HepG2 (cell line): ENCODE measurements at regions not wholly inside any gene's neighbourhood (a gene's known extent, or its start where the extent isn't known, plus 50 kb on each side); places are given as distances from the start of the nearest gene placed in this dataset.

ENCODE experiments used
- ATAC-seq: fragments of 200-7000 bp; cut with Tn5 transposase; 3 replicates; pipeline ENCODE4 v1.9.1; 2020; ENCODE audit warnings: mild to moderate bottlenecking, moderate library complexity
- BruUV-seq: library from RNA; stranded (reverse); fragments of 400-500 nt; replicated peaks from 2 replicates; lab custom pipeline; 2021; lab: Mats Ljungman, UMichigan
- CTCF ChIA-PET: fragments of 300-600 bp; formaldehyde crosslinking; extraction: SDS; loops from one replicate; lab custom pipeline; 2021; ENCODE audit warnings: low total read pairs, inconsistent platforms, low intra/inter-chr PET ratio; lab: Yijun Ruan, JAX
- POLR2A ChIA-PET: fragments of 350-600 bp; sonication (Branson Sonifier 250); formaldehyde crosslinking; loops from one replicate; lab custom pipeline; 2020; ENCODE audit warnings: antibody characterized with exemption, inconsistent platforms; lab: Yijun Ruan, JAX
- DNase-seq: peaks from one replicate; pipeline ENCODE4 v3.0.0-alpha.2; 2015; ENCODE audit warnings: low spot score
- FAIRE-seq: peaks from 3 replicates; lab custom pipeline; 2011; peaks lifted over from hg19 to GRCh38; lab: Jason Lieb, UNC
- H2AFZ ChIP-seq: one replicate; pipeline ENCODE4 v1.6.1; 2011; ENCODE audit warnings: low read length, inconsistent platforms
- H3K27ac ChIP-seq: fragments of 300-600 bp; 3 replicates; pipeline ENCODE4 v1.8.0; 2011; ENCODE audit warnings: mixed run types, mild to moderate bottlenecking, mixed read lengths, low read length, inconsistent platforms; ENCODE audit not compliant: insufficient read depth; ENCODE audit errors: extremely low read length
- H3K27me3 ChIP-seq, 2 experiments: fragments of 200-600 bp in 1 of 2; 2 replicates in 1 of 2; 3 replicates in 1 of 2; pipeline versions ENCODE4 v1.6.0 to v1.8.0; 2011; ENCODE audit warnings: low read length in 2 of 2, mild to moderate bottlenecking in 2 of 2, moderate library complexity in 2 of 2, inconsistent platforms in 1 of 2; ENCODE audit not compliant: insufficient read depth in 2 of 2, control insufficient read depth in 1 of 2
- H3K36me3 ChIP-seq, 2 experiments: fragments of 200-600 bp in 1 of 2; replicated peaks in 1 of 2; 2 replicates in 1 of 2; 3 replicates in 1 of 2; pipeline versions ENCODE4 v1.5.1 to v1.8.0; 2011; ENCODE audit warnings: low read length in 2 of 2, inconsistent platforms in 1 of 2; ENCODE audit not compliant: insufficient read depth in 2 of 2, control insufficient read depth in 1 of 2
- H3K4me1 ChIP-seq: 2 replicates; pipeline ENCODE4 v1.5.1; 2012; ENCODE audit warnings: low read length, inconsistent platforms; ENCODE audit not compliant: insufficient read depth
- H3K4me2 ChIP-seq: 2 replicates; pipeline ENCODE4 v1.6.0; 2011; ENCODE audit warnings: low read depth, low read length, inconsistent platforms
- H3K4me3 ChIP-seq, 3 experiments: fragments of 200-600 bp in 1 of 3; sonication (generic), shearing (Covaris generic) in 1 of 3; replicated peaks in 1 of 3; 2 replicates each; pipeline ENCODE4 v1.5.1; 2011 to 2016; ENCODE audit warnings: low read length in 3 of 3, inconsistent platforms in 2 of 3, low read depth in 2 of 3, mild to moderate bottlenecking in 2 of 3, control low read depth in 1 of 3, mixed read lengths in 1 of 3; ENCODE audit not compliant: insufficient read depth in 1 of 3
- H3K79me2 ChIP-seq: one replicate; pipeline ENCODE4 v1.6.1; 2011; ENCODE audit warnings: low read length, inconsistent platforms; ENCODE audit not compliant: insufficient read depth
- H3K9ac ChIP-seq: 2 replicates; pipeline ENCODE4 v1.6.0; 2011; ENCODE audit warnings: mild to moderate bottlenecking, low read depth, low read length, inconsistent platforms; ENCODE audit not compliant: insufficient read depth
- H3K9me3 ChIP-seq: 2 replicates; pipeline ENCODE4 v1.5.1; 2012; ENCODE audit warnings: mild to moderate bottlenecking, low read length
- H4K20me1 ChIP-seq: 2 replicates; pipeline ENCODE4 v1.6.0; 2011; ENCODE audit warnings: inconsistent platforms, mild to moderate bottlenecking, low read length, moderate library complexity; ENCODE audit not compliant: insufficient read depth
- ISL2 ChIP-seq: sonication (generic); formaldehyde crosslinking; IDR thresholded peaks from 2 replicates; pipeline ENCODE4 v1.5.0; 2020; ENCODE audit warnings: missing genetic modification reagents
- MEF2D ChIP-seq: sonication (generic); formaldehyde crosslinking; IDR thresholded peaks from 2 replicates; pipeline ENCODE4 v1.5.1; 2020; ENCODE audit warnings: mild to moderate bottlenecking, missing genetic modification reagents
- MEIS2 ChIP-seq: sonication (generic); formaldehyde crosslinking; IDR thresholded peaks from 2 replicates; pipeline ENCODE4 v1.9.0; 2021; ENCODE audit warnings: mild to moderate bottlenecking, missing genetic modification reagents
- NFIC ChIP-seq: IDR thresholded peaks from 2 replicates; pipeline ENCODE4 v1.6.1; 2012; ENCODE audit warnings: mild to moderate bottlenecking, low read length, inconsistent platforms
- RFXANK ChIP-seq: IDR thresholded peaks from 2 replicates; pipeline ENCODE4 v1.6.1; 2016
- SP2 ChIP-seq: sonication (generic); formaldehyde crosslinking; IDR thresholded peaks from 2 replicates; pipeline ENCODE4 v1.5.1; 2020; ENCODE audit warnings: mild to moderate bottlenecking, missing genetic modification reagents
- ZKSCAN8 ChIP-seq: IDR thresholded peaks from 2 replicates; pipeline ENCODE4 v1.6.1; 2016; ENCODE audit warnings: borderline replicate concordance, missing genetic modification reagents, missing compliant biosample characterization
- ZNF260 ChIP-seq: sonication (generic); formaldehyde crosslinking; IDR thresholded peaks from 2 replicates; pipeline ENCODE4 v1.4.0; 2020; ENCODE audit warnings: missing genetic modification reagents, low read depth, mild to moderate bottlenecking, borderline replicate concordance
- ZNF3 ChIP-seq: IDR thresholded peaks from 2 replicates; pipeline ENCODE4 v1.7.0; 2017; ENCODE audit warnings: inconsistent platforms
- ZNF451 ChIP-seq: sonication (generic); formaldehyde crosslinking; IDR thresholded peaks from 2 replicates; pipeline ENCODE4 v1.5.0; 2020; ENCODE audit warnings: mild to moderate bottlenecking, missing genetic modification reagents
- ZNF775 ChIP-seq: sonication (generic); formaldehyde crosslinking; IDR thresholded peaks from 2 replicates; pipeline ENCODE4 v1.4.0; 2020; ENCODE audit warnings: missing genetic modification reagents, mild to moderate bottlenecking, moderate library complexity, borderline replicate concordance
- WGBS: methylation state at CpG from one replicate; pipeline ENCODE4 v1.1.6; 2017; ENCODE audit warnings: low lambda C conversion rate; 5-methylcytosine and 5-hydroxymethylcytosine counted together
- in situ Hi-C: cut with HindIII; loops from 2 replicates; pipeline ENCODE4 v1.10.0; 2017; ENCODE audit warnings: low pct_unique_long_range_greater_than_20kb; ENCODE audit not compliant: extremely low pct_ligation_motif_present
- intact Hi-C: fragments of 100-400 bp; cut with micrococcal nuclease; formaldehyde crosslinking; loops from one replicate; pipeline ENCODE4 v1.10.0; 2022; ENCODE audit not compliant: unreplicated experiment
- TF ChIP-seq, protein P1 (sequence below): sonication (generic); formaldehyde crosslinking; IDR thresholded peaks from 2 replicates; pipeline ENCODE4 v1.8.0; 2022; ENCODE audit warnings: mild to moderate bottlenecking, missing genetic modification reagents, borderline replicate concordance
- TF ChIP-seq, protein P2 (sequence below): sonication (generic); formaldehyde crosslinking; IDR thresholded peaks from 2 replicates; pipeline ENCODE4 v1.9.0; 2022; ENCODE audit warnings: missing genetic modification reagents, mild to moderate bottlenecking, borderline replicate concordance
- TF ChIP-seq, protein P3 (sequence below): sonication (generic); formaldehyde crosslinking; IDR thresholded peaks from 2 replicates; pipeline ENCODE4 v1.5.1; 2020; ENCODE audit warnings: mild to moderate bottlenecking, missing genetic modification reagents
- TF ChIP-seq, protein P4 (sequence below): sonication (generic); formaldehyde crosslinking; IDR thresholded peaks from 2 replicates; pipeline ENCODE4 v1.4.0; 2020; ENCODE audit warnings: low read depth, missing genetic modification reagents

DNA sequence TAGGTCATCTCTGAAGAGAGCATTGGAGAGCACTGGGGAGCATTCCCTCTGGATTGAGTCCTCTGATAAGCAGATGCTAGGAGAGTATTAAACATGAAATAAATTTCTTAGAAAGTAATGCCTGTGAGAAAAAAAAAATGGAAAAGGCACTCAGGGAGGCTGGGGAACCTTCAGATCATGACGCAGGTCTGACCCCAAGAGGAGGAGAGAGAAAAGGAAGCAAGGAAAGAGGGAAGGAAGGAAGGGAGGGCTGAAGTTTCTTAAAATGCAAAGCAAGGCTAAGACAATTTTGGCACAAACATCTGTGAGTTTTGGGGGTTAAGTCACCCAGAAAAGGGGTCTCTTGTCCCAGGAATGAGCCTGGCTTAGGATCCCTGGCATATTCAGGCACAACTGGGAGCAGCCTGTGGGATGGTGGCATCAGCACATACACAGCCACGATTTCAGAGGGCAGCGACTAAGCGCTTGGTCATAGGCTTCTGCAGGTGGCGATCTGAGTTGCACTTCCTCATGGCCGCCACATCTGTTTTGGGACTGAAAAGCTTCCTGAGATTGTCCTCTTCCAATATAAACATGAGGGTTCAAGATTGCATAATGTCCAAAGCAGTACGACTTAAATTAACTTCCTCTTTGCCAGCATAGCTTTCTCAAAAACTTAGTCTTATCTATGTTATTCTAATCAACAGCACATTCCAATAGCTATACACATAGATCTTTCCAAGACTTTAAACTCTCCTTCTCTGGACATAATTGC, 692.7 kb downstream of the DNAH5 start:
- no peak overlapping the region for H3K27ac ChIP-seq
- WGBS, result 52% methylated on average over 6 of the region's 7 CpGs
- DNase-seq (no peak), ATAC-seq (no peak), FAIRE-seq (no peak)
- no peak overlapping the region for H3K4me3 ChIP-seq
- H3K79me2 ChIP-seq, result no peaks in the 10 kb centered on the region
- H3K36me3 ChIP-seq, result no peaks in the 10 kb centered on the region
- no peak overlapping the region for H3K9ac ChIP-seq
- no peaks in the 10 kb centered on the region for H4K20me1 ChIP-seq
- H3K4me2 ChIP-seq, result no peak overlapping the region
- CTCF ChIA-PET, result no interaction called here
- no peaks in the 10 kb centered on the region; the same call in 1 of the 2 replicates for H3K4me1 ChIP-seq
- peaks cover 73% of the 10 kb centered on the region for H3K9me3 ChIP-seq
- H3K27me3 ChIP-seq, result no peaks in the 10 kb centered on the region
- H2AFZ ChIP-seq, result no peak overlapping the region
- POLR2A ChIA-PET, result no interaction called here
- intact Hi-C loops (no loop called here), in situ Hi-C loops (no loop called here)
- no TSS peak for BruUV-seq
- TF ChIP-seq ZNF3 (CRISPR knock-in tag), result no peak
- TF ChIP-seq ISL2 (CRISPR knock-in tag), result no peak
- no peak for TF ChIP-seq ZNF775
- TF ChIP-seq ZNF451 (CRISPR knock-in tag), result no peak
- TF ChIP-seq MEIS2 (CRISPR knock-in tag), result no peak
- TF ChIP-seq ZNF260 (CRISPR knock-in tag), result no peak
- TF ChIP-seq, protein P1, sequence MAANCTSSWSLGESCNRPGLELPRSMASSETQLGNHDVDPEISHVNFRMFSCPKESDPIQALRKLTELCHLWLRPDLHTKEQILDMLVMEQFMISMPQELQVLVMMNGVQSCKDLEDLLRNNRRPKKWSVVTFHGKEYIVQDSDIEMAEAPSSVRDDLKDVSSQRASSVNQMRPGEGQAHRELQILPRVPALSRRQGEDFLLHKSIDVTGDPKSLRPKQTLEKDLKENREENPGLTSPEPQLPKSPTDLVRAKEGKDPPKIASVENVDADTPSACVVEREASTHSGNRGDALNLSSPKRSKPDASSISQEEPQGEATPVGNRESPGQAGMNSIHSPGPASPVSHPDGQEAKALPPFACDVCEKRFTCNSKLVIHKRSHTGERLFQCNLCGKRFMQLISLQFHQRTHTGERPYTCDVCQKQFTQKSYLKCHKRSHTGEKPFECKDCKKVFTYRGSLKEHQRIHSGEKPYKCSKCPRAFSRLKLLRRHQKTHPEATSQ (CRISPR knock-in tag), result no peak
- TF ChIP-seq NFIC, result no peak
- no peak for TF ChIP-seq MEF2D (CRISPR knock-in tag)
- TF ChIP-seq, protein P2, sequence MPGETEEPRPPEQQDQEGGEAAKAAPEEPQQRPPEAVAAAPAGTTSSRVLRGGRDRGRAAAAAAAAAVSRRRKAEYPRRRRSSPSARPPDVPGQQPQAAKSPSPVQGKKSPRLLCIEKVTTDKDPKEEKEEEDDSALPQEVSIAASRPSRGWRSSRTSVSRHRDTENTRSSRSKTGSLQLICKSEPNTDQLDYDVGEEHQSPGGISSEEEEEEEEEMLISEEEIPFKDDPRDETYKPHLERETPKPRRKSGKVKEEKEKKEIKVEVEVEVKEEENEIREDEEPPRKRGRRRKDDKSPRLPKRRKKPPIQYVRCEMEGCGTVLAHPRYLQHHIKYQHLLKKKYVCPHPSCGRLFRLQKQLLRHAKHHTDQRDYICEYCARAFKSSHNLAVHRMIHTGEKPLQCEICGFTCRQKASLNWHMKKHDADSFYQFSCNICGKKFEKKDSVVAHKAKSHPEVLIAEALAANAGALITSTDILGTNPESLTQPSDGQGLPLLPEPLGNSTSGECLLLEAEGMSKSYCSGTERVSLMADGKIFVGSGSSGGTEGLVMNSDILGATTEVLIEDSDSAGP (CRISPR knock-in tag), result no peak
- TF ChIP-seq, protein P3, sequence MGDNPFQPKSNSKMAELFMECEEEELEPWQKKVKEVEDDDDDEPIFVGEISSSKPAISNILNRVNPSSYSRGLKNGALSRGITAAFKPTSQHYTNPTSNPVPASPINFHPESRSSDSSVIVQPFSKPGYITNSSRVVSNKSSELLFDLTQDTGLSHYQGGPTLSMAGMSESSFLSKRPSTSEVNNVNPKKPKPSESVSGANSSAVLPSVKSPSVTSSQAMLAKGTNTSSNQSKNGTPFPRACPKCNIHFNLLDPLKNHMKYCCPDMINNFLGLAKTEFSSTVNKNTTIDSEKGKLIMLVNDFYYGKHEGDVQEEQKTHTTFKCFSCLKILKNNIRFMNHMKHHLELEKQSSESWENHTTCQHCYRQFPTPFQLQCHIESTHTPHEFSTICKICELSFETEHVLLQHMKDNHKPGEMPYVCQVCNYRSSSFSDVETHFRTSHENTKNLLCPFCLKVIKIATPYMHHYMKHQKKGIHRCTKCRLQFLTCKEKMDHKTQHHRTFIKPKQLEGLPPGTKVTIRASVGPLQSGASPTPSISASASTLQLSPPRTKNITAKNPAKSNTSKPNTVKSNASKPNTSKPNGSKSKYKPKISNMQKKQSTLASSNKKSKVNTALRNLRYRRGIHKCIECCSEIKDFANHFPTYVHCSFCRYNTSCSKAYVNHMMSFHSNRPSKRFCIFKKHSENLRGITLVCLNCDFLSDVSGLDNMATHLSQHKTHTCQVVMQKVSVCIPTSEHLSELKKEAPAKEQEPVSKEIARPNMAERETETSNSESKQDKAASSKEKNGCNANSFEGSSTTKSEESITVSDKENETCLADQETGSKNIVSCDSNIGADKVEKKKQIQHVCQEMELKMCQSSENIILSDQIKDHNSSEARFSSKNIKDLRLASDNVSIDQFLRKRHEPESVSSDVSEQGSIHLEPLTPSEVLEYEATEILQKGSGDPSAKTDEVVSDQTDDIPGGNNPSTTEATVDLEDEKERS, result no peak
- TF ChIP-seq, protein P4, sequence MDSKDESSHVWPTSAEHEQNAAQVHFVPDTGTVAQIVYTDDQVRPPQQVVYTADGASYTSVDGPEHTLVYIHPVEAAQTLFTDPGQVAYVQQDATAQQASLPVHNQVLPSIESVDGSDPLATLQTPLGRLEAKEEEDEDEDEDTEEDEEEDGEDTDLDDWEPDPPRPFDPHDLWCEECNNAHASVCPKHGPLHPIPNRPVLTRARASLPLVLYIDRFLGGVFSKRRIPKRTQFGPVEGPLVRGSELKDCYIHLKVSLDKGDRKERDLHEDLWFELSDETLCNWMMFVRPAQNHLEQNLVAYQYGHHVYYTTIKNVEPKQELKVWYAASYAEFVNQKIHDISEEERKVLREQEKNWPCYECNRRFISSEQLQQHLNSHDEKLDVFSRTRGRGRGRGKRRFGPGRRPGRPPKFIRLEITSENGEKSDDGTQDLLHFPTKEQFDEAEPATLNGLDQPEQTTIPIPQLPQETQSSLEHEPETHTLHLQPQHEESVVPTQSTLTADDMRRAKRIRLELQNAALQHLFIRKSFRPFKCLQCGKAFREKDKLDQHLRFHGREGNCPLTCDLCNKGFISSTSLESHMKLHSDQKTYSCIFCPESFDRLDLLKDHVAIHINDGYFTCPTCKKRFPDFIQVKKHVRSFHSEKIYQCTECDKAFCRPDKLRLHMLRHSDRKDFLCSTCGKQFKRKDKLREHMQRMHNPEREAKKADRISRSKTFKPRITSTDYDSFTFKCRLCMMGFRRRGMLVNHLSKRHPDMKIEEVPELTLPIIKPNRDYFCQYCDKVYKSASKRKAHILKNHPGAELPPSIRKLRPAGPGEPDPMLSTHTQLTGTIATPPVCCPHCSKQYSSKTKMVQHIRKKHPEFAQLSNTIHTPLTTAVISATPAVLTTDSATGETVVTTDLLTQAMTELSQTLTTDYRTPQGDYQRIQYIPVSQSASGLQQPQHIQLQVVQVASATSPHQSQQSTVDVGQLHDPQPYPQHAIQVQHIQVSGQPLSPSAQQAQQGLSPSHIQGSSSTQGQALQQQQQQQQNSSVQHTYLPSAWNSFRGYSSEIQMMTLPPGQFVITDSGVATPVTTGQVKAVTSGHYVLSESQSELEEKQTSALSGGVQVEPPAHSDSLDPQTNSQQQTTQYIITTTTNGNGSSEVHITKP (CRISPR knock-in tag), result no peak
- no peak for TF ChIP-seq RFXANK (CRISPR knock-in tag)
- no peak for TF ChIP-seq ZKSCAN8 (CRISPR knock-in tag)
- TF ChIP-seq SP2, result no peak
